Panc1 (cell line): ENCODE measurements at regions not wholly inside any gene's neighbourhood (a gene's known extent, or its start where the extent isn't known, plus 50 kb on each side); places are given as distances from the start of the nearest gene placed in this dataset.

Source experiments
- CTCF ChIP-seq: fragments of 450-650 bp; IDR thresholded peaks from 2 replicates; pipeline ENCODE4 v1.5.1; 2017; ENCODE audit warnings: mild to moderate bottlenecking
- POLR2AphosphoS5 ChIP-seq: IDR thresholded peaks from 2 replicates; pipeline ENCODE4 v1.6.1; 2012; ENCODE audit warnings: mild to moderate bottlenecking, low read depth, low read length, moderate library complexity
- SIN3A ChIP-seq: IDR thresholded peaks from 2 replicates; pipeline ENCODE4 v1.6.1; 2012; ENCODE audit warnings: low read depth, mild to moderate bottlenecking, low read length, moderate library complexity, borderline replicate concordance; ENCODE audit not compliant: insufficient read depth

GRCh38 chr16:8229011-8229520 is 361.2 kb downstream of the TMEM114 start:
- TF ChIP-seq CTCF (no peak), POLR2AphosphoS5 (no peak), SIN3A (no peak)
